Inferior parietal cortex (tissue), 1 donor: ENCODE measurements at regions not wholly inside any gene's neighbourhood (a gene's known extent, or its start where the extent isn't known, plus 50 kb on each side); places are given as distances from the start of the nearest gene placed in this dataset.

ENCODE experiments used
- DNase-seq: peaks from one replicate; pipeline ENCODE4 v3.0.0-alpha.2; 2016; ENCODE audit errors: extremely low spot score

DNA sequence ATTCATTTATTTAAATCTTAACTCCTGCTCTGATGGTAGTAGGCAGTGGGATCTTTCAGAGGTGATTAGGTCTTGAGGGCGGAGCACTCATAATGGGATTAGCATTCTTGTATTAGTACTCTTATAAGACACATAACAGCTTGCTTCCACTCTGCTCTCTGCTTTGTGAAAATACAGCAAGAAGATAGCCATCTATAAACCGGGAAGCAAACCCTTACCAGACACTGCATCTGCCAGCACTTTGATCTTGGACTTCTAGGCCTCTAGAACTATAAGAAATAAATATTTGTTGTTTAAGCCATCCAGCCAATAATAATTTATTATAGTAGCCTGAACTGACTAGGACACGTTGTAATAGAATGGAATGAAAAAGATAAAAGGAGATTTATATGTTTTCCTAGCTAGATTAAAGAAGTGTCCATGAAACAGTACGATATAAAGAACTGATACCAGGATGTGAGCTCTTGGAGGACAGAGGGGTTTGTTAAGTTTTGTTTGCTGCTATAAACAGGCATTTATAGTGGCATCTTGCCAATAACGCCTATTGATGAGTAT lies 869.9 kb downstream of the MRPL39 start:
- DNase-seq, result no peak

DNA sequence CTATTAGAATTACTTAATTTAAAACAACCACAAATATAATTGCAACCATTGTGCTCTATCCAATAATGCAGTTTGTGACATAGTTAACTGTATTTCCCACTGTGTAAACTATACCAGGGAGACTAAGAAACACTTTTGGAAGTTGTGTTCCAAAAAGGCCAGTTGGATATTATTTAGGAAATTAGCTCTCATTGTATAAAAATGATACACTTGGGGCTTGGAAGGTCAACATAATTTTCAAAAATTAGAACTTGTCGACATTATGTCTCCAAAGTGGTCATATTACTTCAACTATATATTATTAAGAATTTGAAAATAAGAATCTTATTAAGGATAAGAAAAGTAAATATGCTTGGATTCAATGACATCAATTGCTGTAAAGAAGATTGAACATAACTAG lies 876.6 kb downstream of the MRPL39 start:
- DNase-seq, result no peak

DNA sequence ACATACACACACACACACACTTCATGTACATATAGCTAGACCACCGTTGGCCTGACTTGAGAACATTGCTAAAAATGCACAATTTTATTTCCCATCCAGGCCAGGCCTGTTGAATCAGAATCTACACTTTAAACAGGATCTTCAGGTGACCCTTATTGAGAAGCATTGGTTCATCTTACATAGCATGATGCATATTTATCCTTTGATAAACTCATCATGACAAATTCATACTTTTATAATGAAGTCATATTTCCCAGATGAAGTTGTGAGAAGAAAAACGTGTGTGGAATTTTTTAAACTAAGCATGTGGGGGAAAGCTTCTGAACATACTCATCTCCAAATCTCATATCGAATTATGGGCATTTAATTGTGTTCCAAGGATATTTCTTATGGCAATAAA lies 877.7 kb downstream of the MRPL39 start:
- DNase-seq, result no peak

DNA sequence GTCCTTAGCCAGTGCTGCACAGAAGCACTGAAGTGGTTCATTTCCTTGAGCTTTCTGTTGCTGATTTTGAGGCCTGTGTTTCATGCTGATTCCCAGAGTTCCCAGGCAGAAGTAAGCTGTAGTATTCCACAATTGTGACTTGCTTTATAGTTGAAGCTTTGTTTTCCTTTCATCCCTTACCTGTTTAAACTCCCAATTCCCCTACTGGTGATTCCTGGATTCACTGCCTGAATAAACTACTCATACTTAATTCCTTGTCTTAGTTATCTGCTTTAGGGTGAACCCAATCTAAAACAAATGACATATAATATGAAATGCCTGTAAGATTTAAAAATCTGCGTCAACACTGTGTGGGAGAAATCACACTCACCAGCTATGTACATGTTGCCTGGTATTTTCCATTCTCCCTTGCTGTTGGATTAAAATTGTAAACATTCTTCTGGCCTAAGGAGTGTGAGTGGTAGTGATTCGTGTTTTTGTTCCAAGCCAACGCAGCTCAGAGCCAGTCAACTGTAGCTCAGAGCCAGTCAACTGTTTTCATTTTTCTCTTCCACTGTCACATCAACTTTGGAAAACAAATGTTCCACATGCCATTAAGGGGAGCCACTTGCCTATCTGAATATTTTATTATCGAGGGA lies 879.4 kb downstream of the MRPL39 start:
- DNase-seq, result no peak

DNA sequence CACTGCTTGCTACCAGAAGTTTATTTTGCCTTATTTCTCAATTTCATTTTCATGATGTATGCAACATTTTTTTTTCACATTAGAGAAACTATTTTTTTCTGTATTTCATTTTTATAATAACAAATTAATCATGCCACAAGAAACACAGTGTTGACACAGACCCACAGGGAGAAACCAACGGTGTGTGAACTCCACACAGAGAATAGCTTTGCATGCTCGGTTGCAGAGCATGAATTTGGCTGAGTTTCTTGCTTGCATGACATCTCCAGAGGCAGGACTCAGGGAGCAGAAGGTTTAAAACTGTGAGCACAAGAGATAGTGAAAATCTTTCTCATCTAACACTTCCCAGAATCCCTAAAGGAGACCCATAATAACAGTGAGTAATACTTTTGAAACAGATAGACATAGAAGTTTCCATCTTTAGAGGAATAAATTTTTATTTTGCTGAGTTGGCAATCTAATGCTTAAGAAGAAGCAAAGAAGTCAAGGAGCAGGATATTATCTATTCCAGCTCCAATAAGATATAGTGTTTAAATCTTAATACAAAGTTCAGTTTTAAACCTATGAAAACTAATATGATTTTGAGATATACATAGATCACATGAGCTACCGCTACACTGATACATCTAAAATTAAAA lies 890.9 kb downstream of the MRPL39 start:
- DNase-seq, result no peak

DNA sequence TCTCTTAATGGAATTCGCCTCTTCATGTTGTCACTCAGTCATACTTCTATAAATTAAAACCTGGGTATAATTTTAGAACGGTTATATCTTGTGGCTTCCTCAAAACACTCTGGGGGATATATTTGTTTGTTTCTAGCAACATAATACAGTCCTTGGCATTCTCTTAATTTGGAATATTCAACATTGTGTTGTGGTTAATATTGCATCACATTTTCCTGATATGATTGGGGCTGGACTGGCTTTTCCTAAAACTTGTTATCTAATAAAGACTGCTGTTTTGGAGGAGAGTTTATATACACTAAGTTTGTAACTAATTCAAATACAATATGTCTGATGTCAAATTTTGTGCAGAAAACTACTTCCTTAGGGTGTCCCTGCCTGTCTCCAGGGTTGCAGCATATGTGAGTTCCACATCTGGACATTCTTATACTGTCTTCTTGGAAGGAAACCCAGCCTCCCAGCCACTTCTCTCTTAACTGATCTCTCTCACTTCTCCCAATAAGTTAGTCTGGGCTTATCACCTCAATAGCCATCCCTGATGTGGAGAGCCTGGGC lies 892.6 kb downstream of the MRPL39 start:
- DNase-seq, result no peak

DNA sequence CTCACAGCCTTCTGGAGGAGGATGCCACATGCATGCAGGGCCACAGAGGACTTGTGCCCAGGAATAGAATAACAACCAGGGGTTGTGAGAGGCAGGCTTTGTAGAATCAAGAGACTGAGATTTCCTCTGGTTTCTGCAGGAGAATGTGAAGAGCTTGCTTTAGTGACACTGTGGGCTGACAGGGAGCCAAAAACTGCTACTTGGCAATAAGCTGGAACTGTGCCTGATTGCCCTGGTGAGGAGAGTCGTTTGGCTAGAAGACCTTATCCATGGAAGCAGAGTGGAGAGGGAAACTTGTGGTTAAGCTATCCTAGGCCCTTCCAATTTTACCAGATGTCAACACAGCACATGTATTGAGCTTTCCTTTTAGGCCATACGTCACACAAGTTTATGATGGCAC lies 902.1 kb downstream of the MRPL39 start:
- DNase-seq, result no peak

DNA sequence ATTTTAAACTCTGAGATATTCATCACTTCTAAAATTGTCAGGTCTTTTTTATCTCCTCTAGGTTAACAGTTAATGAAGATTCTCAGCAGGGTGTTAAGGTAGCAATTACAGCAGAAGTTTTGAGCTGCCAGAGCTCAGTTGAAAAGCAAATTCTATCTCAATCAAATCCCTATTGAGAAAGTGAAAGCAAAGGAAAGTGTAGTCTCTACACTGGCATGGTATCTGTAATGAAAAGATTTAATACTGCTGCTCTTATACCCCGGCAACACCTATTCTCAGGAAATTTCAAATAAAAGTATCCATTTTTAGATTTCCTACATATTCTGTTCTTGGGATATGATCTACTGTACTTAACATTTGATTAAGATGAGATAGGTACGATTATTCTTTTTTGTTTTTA lies 913.5 kb downstream of the MRPL39 start:
- DNase-seq, result no peak

DNA sequence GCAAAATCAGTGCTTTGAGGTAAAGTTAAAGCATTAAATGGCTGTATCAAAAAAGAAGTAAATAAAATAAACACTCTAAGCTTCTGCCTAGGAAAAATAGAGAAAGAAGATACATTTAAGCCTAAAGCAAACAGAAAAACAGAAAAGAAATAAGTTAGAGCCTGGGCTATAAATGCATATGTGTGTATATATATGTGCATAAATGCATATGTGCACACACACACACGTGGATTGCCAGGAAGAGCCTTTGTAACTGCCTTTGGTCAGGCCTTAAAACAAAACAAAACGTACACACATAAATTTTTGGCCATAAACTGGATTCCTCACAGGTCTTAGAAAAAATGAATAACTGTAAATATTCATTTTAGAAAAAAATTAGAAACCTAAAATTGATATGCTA lies 925.8 kb downstream of the MRPL39 start:
- DNase-seq, result no peak

DNA sequence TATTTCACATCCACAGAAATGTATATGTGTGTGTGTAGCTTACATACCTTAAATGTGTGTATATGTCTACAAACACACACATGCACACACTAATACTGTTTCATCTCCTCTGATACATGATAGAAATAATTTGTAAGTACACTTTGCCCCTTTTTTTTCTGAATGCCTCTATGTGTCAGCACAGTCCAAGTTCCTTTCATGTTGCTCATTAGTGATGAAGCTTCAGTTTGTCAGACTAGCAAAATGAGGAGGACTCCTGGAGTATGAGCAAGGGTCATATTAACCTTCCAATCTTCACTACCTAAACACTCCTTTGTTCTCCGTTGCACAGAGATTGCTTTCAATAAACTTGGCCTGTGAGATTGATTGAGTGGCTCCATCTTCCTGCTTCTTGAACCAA lies 935.4 kb downstream of the MRPL39 start:
- DNase-seq, result no peak

DNA sequence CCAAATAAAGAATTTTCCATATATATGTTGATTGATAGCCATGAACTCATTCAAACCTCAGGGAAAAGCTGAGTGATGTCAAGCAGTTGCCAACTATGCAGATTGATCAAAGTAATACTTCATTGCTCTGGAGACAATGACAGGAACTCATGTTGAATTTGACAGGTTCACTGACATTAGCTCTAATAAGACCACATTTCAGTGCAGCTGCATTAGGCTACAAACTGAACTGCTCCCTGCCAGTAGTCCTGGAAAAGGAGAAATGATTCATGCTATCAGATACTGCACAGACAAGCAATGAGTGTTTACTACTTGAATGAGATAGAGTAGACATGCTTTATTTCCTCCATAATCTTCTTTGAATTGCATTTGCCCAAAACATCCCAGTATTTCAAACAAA lies 948.4 kb downstream of the MRPL39 start:
- no peak for DNase-seq

DNA sequence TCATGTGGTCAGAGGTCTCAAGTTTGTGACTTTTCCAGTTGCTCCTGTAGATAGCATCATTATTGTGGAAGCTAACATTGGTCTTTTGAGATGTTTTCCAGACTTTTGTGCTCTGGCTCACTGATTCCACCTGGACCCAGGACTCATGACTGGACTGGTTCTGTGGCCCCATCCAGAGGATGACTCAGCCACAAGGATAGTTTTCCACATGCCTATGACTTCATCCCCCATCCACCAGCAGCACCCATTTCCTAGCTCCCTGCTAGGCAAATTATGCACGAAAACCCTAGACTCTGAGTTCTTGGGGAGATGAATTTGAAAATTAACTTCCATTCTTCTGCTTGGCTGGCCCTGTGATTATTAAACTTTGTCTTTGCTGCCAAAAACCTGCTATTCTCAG lies 949.3 kb downstream of the MRPL39 start:
- DNase-seq, result no peak

DNA sequence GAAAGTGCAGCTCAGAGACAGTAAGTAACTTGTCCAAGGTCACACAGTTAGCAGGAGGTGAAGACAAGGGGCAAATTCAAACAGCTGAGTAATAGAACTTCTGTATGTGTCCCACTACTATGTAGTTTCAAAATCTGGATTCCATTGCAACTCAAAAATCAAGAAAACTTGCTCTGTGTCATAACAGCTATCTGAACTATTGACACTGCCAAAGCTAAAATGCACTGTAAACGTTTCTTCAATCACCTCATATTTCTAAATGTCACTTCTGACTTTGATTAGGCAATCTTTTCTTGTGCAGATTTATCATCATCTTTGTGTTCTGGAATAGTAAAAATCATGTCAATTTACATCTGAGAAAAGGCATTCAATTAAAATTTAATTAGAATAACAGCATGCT lies 957.6 kb downstream of the MRPL39 start:
- no peak for DNase-seq

DNA sequence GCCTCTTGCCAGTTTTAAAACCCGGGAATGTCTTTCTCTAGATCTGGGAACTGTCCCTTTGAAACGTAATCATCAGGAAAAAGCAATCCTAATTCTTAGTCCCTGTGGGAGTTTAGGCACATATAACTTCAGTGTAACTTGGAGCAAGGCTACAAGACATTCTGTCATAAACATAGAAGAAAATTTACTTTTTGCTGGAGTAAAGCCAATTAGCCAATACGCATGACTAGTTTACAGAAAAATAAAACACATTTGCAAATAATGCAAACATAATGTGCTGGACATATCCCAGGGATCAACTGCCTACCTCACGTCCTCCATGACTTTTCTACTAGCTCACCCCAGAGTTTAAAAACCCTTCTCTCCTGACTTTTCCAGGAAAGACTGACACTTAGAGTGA lies 970.6 kb downstream of the MRPL39 start:
- DNase-seq, result no peak

DNA sequence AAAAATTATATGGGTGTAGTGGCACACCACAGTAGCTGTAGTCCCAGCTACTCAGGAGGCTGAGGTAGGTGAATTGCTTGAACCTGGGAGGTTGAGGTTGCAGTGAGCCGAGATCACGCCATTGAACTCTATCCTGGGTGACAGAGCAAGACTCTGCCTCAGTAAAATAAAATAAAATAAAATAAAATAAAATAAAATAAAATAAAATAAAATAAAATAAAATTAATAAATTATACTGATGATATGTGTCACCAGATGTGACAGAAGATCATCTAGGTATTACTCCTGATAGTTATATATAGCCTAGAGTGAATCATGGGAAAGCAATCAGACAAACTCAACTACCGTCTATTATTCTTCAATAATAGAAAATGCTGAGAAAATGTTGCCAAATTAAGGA lies 972.5 kb downstream of the MRPL39 start:
- no peak for DNase-seq

DNA sequence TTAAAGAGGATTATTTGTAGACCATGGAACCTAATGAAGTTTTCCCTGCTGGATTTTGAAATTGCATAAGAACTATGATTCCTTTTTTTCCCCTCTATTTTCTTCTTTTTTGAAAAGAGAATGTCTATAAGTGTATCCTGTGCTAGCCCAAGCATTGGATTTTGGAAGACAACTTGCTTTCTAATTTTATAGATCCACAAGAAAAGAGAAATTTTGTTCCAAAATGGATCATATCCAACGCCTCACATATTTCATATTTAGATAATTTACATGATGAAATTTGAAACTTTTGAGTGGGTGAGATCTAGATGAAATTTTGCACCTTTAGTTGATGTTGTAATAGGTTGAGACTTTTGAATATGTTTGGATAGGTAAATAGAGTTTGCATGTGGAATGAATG lies 978.7 kb downstream of the MRPL39 start:
- no peak for DNase-seq

DNA sequence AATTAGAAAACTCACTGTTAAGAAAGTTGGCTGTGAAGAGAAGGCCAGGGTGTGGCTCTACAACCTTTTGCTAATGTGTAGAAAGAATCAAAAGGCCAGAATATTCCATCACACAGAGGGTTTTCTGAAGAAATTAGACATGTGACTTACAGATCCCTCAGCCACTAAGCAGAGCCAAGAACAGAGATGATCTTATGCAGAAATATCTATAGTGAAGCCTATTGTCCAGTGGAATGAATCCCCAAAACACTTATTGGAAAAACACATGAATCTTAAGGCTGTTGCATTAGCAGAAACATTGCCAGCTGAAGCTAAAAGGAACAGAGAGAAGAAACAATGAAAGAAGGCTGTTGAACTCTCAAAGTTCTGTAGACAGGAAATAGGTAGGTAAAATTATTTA lies 979.2 kb downstream of the MRPL39 start:
- no peak for DNase-seq

DNA sequence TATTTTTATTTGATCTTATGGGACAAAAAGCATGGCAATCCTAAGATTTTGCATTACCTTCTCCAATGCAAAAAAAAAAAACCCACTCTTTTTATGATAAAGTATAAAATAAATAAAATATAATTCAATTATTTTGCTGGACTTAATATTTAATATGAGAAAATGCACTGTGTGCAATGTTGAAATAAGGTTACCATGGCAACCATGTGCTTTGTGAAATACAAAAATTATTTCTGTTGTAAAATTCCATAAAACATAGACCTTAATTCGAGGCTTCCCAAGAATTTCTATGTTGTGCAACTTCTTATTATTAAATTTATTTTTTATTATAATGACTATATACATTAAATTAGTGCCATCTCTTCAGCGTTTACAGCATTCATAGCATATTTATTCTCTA lies 989.5 kb downstream of the MRPL39 start:
- no peak for DNase-seq

DNA sequence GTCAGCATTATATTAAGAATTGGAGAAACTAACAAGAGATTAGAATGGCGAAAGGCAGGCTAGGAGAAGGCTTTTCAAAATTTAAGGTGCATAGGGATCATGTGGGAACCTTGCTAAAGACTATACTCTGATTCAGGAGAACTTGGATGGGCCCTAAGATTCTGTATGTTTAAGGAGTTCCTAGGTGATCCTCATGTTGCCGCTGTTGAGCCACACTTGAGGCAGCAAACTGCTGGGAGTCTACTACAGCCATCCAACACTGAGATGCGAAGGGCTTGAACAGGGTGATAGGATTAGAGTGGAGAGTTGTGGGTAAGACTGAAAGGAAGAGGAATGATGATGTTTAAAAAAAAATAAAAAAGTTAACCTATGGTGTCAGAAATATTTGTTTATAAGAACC lies 1013.2 kb downstream of the MRPL39 start:
- DNase-seq, result no peak

DNA sequence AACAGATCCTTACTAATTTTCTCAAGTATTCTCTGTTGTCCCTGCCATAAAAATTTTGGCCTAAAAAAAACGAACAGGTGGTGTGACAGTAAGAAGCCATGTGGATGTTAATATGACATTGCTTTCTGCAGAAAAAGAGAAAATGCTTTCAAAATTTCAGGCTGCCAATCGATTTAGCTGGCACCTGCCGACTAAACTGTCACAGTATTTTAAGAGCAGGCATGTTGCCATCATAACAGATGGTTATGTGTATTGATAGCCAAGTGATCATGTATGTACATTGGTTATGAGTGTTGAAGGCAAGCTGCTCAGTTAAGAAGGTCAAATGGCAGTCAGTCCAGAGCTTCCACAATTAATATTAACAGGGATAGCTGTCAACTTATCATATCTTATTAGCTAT lies 1017.0 kb downstream of the MRPL39 start:
- peak; percentile 11 for DNase-seq

DNA sequence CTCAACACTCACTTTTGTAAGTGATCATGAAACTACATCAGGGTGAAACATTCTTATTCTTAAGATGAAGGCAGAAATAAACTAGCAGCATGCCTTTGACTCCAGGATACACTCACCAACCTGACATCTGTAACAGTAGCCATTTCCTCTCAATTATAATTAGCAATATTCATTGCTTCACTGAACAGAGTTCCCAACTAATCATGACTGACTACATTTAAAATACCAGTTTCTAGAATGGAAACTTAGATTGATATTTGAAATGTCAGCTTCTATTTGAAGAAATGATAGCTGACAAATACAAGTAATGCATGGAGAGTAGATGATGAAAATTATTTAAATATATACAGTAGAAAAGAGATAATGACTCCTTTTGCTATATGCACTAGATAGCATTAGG lies 1023.8 kb downstream of the MRPL39 start:
- DNase-seq, result no peak

DNA sequence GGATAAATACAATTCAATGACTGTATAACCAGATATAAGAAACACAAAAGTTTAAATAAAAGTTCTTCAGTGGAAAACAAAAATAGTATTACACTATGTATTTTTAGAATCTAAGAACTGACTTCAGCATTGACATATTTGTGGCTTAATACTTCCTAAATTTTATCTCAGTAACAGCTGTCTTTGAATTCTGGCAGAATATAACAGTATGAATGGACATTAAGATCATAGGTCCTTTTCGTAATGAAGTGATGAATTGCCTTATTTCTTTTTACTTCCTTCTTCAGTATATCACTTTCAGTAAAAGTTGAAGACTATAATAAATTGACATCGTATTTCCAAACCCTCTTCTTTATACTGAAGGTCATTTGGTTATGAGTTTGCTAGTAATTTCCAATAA lies 1030.0 kb downstream of the MRPL39 start:
- no peak for DNase-seq

DNA sequence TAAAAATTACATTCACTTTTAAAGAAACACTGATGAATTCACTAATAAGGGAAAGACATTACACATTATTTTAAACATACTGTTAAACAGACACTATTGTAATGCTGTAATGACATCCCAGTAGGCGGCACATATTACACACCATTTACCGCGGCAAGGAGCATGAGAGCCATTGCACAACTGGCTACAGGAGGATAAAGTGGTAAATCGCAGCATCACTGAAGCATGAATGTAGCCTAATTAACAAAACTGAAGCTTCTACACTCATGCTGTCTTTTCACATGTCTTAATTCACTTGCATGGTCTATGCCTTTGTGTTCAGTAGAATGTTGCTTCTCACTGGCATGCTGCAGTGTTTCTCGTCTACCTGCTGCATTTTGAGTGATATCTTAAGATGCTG lies 1046.0 kb downstream of the MRPL39 start:
- no peak for DNase-seq

DNA sequence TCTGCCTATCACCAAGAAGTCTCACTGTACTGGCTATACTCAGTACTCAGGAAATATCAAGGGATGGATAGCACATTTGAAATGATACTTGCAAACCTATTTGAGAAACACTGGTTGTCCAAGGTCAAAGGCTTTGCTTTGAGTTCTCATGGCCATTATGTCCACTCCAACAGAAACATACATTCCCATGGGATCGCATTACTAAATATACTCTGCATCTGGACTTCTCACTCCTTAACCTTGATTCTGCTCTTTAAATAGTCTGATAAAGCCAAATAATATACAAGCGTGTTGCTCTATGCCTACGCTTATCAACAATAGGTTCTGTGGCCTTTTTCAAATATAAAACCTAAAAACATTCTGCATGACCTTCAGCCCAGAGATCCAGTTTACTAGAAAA lies 1054.8 kb downstream of the MRPL39 start:
- DNase-seq, result no peak
